ENCODE measurements at regions not wholly inside any gene's neighbourhood (a gene's known extent, or its start where the extent isn't known, plus 50 kb on each side); places are given as distances from the start of the nearest gene placed in this dataset.
"Not testable (repeated sequence)": the region's sequence is repeated elsewhere in the genome, so short reads cannot be mapped to it uniquely, and the experiment has no call there.

- DNase-seq = no peak
These were observed 115.3 kb upstream of the ARX start for GRCh38 chrX:25131055-25131454.

GRCh38 chrX:25130619-25131018 lies 114.9 kb upstream of the ARX start:
- DNase-seq = no peak

- no peak for DNase-seq
These were observed 109.7 kb upstream of the ARX start for GRCh38 chrX:25125483-25125882.

GRCh38 chrX:25124391-25124790 lies 108.6 kb upstream of the ARX start:
- DNase-seq = no peak

- DNase-seq = no peak
These were observed 96.4 kb upstream of the ARX start for GRCh38 chrX:25112156-25112555.

GRCh38 chrX:25108481-25108880 lies 92.7 kb upstream of the ARX start:
- no peak for DNase-seq

GRCh38 chrX:25105221-25105620 lies 89.5 kb upstream of the ARX start:
- DNase-seq = no peak

GRCh38 chrX:25096522-25097045 lies 80.8 kb upstream of the ARX start:
- no peak for DNase-seq

GRCh38 chrX:25091152-25091551 lies 75.4 kb upstream of the ARX start:
- not testable (repeated sequence) for DNase-seq

- no peak for DNase-seq
These were observed 68.7 kb upstream of the ARX start for GRCh38 chrX:25084446-25084845.

- no peak for DNase-seq
These were observed 67.9 kb upstream of the ARX start for GRCh38 chrX:25083661-25084060.

GRCh38 chrX:25079020-25079419 lies 63.3 kb upstream of the ARX start:
- no peak for DNase-seq

- DNase-seq = no peak
These were observed 61.3 kb upstream of the ARX start for GRCh38 chrX:25076941-25077500.

GRCh38 chrX:25072247-25072646 lies 56.5 kb upstream of the ARX start:
- DNase-seq = no peak

GRCh38 chrX:25070038-25070437 lies 54.3 kb upstream of the ARX start:
- DNase-seq = no peak

- DNase-seq = no peak
These were observed 53.4 kb upstream of the ARX start for GRCh38 chrX:25069209-25069608.

GRCh38 chrX:25068340-25068739 lies 52.6 kb upstream of the ARX start:
- no peak for DNase-seq

- no peak for DNase-seq
These were observed 51.8 kb upstream of the ARX start for GRCh38 chrX:25067271-25068172.

GRCh38 chrX:25066131-25066530 lies 50.4 kb upstream of the ARX start:
- DNase-seq = no peak

Data from activated naive CD4-positive, alpha-beta T cell treated with anti-CD3 and anti-CD28 coated beads, Interleukin-2, amount 50 U/mL, for 16 hours (primary cell).